WTC11 (cell line): ENCODE measurements at regions not wholly inside any gene's neighbourhood (a gene's known extent, or its start where the extent isn't known, plus 50 kb on each side); places are given as distances from the start of the nearest gene placed in this dataset.
A peak's percentile ranks its signal among the peaks of the same experiment; 100 is the strongest.

Experiments
- ATAC-seq: fragments of 200-7000 bp; cut with Tn5 transposase; 2 replicates; pipeline ENCODE4 v1.10.0; 2021; ENCODE audit warnings: mild to moderate bottlenecking, moderate library complexity
- CTCF ChIA-PET: fragments of 300-600 bp; sonication (Branson Sonifier 250); formaldehyde crosslinking; loops from one replicate; lab custom pipeline; 2021; ENCODE audit warnings: antibody characterized with exemption; lab: Charles Lee
- POLR2A ChIA-PET: fragments of 350-600 bp; sonication (Branson Sonifier 250); formaldehyde crosslinking; loops from one replicate; lab custom pipeline; 2021; ENCODE audit warnings: antibody characterized with exemption; lab: Charles Lee
- DNase-seq: peaks from one replicate; pipeline ENCODE4 v3.0.0; 2021; ENCODE audit warnings: low spot score
- H3K27ac Mint-ChIP-seq: 2 replicates; pipeline ENCODE4 v1.8.0; 2021; ENCODE audit warnings: mixed read lengths
- H3K27me3 Mint-ChIP-seq: 2 replicates; pipeline ENCODE4 v1.8.0; 2021; ENCODE audit warnings: low read depth, mild to moderate bottlenecking, moderate library complexity, mixed read lengths
- H3K36me3 Mint-ChIP-seq: 2 replicates; pipeline ENCODE4 v1.8.0; 2021; ENCODE audit warnings: mixed read lengths
- H3K4me1 Mint-ChIP-seq: 2 replicates; pipeline ENCODE4 v1.8.0; 2022; ENCODE audit warnings: mixed read lengths
- H3K4me3 Mint-ChIP-seq: 2 replicates; pipeline ENCODE4 v1.8.0; 2021; ENCODE audit warnings: mild to moderate bottlenecking, moderate library complexity, mixed read lengths
- H3K9me3 Mint-ChIP-seq: 2 replicates; pipeline ENCODE4 v1.8.0; 2021; ENCODE audit warnings: mixed read lengths
- ATF1 ChIP-seq: sonication (generic); formaldehyde crosslinking; IDR thresholded peaks from 2 replicates; pipeline ENCODE4 v1.8.1; 2023; ENCODE audit warnings: mild to moderate bottlenecking, moderate library complexity, missing genetic modification reagents
- E2F4 ChIP-seq: sonication (generic); formaldehyde crosslinking; IDR thresholded peaks from 2 replicates; pipeline ENCODE4 v1.8.1; 2022; ENCODE audit warnings: low read depth, mild to moderate bottlenecking, moderate library complexity, missing genetic modification reagents, borderline replicate concordance
- FOXJ3 ChIP-seq: sonication (generic); formaldehyde crosslinking; IDR thresholded peaks from 2 replicates; pipeline ENCODE4 v1.9.0; 2021; ENCODE audit warnings: missing genetic modification reagents, mild to moderate bottlenecking, borderline replicate concordance
- FOXK1 ChIP-seq: sonication (generic); formaldehyde crosslinking; IDR thresholded peaks from 2 replicates; pipeline ENCODE4 v1.8.0; 2022; ENCODE audit warnings: mild to moderate bottlenecking, moderate library complexity, missing genetic modification reagents
- GABPB1 ChIP-seq: sonication (generic); formaldehyde crosslinking; IDR thresholded peaks from 2 replicates; pipeline ENCODE4 v1.8.1; 2023; ENCODE audit warnings: mild to moderate bottlenecking, missing genetic modification reagents
- GTF2I ChIP-seq: fragments of 250-450 bp; sonication (Bioruptor Pico); conservative IDR thresholded peaks from 2 replicates; pipeline ENCODE4 v1.4.0; 2021; ENCODE audit warnings: mild to moderate bottlenecking
- HMGA2 ChIP-seq: fragments of 250-450 bp; sonication (Bioruptor Pico); IDR thresholded peaks from 2 replicates; pipeline ENCODE4 v1.4.0; 2021; ENCODE audit warnings: mild to moderate bottlenecking, moderate library complexity
- HMGXB4 ChIP-seq: sonication (generic); formaldehyde crosslinking; IDR thresholded peaks from 2 replicates; pipeline ENCODE4 v1.8.1; 2023; ENCODE audit warnings: mild to moderate bottlenecking, moderate library complexity, missing genetic modification reagents
- JUN ChIP-seq: sonication (generic); formaldehyde crosslinking; IDR thresholded peaks from 2 replicates; pipeline ENCODE4 v1.8.0; 2023; ENCODE audit warnings: mild to moderate bottlenecking, missing genetic modification reagents
- NR2C2 ChIP-seq: sonication (generic); formaldehyde crosslinking; IDR thresholded peaks from 2 replicates; pipeline ENCODE4 v1.8.0; 2022; ENCODE audit warnings: mild to moderate bottlenecking, missing genetic modification reagents
- PRRX2 ChIP-seq: fragments of 250-450 bp; sonication (Bioruptor Pico); IDR thresholded peaks from 2 replicates; pipeline ENCODE4 v1.8.0; 2021; ENCODE audit warnings: mild to moderate bottlenecking
- RELA ChIP-seq: sonication (generic); formaldehyde crosslinking; IDR thresholded peaks from 2 replicates; pipeline ENCODE4 v1.8.1; 2022; ENCODE audit warnings: missing genetic modification reagents, mild to moderate bottlenecking, borderline replicate concordance
- TEAD4 ChIP-seq: sonication (generic); formaldehyde crosslinking; IDR thresholded peaks from 2 replicates; pipeline ENCODE4 v1.8.0; 2022; ENCODE audit warnings: mild to moderate bottlenecking, missing genetic modification reagents
- ZNF423 ChIP-seq: fragments of 250-450 bp; sonication (Bioruptor Pico); IDR thresholded peaks from 2 replicates; pipeline ENCODE4 v2.1.2; 2022; ENCODE audit warnings: mild to moderate bottlenecking, moderate library complexity
- ZNF512 ChIP-seq: sonication (generic); formaldehyde crosslinking; IDR thresholded peaks from 2 replicates; pipeline ENCODE4 v1.8.1; 2022; ENCODE audit warnings: missing genetic modification reagents, borderline replicate concordance
- ZSCAN18 ChIP-seq: fragments of 250-450 bp; sonication (Bioruptor Pico); IDR thresholded peaks from 2 replicates; pipeline ENCODE4 v2.1.2; 2022; ENCODE audit warnings: mild to moderate bottlenecking, moderate library complexity
- TF ChIP-seq, protein P1 (sequence below): fragments of 250-450 bp; sonication (Bioruptor Pico); conservative IDR thresholded peaks from 2 replicates; pipeline ENCODE4 v1.9.0; 2021; ENCODE audit warnings: mild to moderate bottlenecking
- TF ChIP-seq, protein P2 (sequence below): fragments of 250-450 bp; sonication (Bioruptor Pico); IDR thresholded peaks from 2 replicates; pipeline ENCODE4 v1.9.0; 2021; ENCODE audit warnings: mild to moderate bottlenecking
- TF ChIP-seq, protein P3 (sequence below): sonication (generic); formaldehyde crosslinking; IDR thresholded peaks from 2 replicates; pipeline ENCODE4 v1.8.0; 2022; ENCODE audit warnings: mild to moderate bottlenecking, missing genetic modification reagents
- TF ChIP-seq, protein P4 (sequence below): sonication (generic); formaldehyde crosslinking; IDR thresholded peaks from 2 replicates; pipeline ENCODE4 v1.8.1; 2022; ENCODE audit warnings: mild to moderate bottlenecking, moderate library complexity, missing genetic modification reagents
- TF ChIP-seq, protein P5 (sequence below): sonication (generic); formaldehyde crosslinking; conservative IDR thresholded peaks from 2 replicates; pipeline ENCODE4 v1.8.1; 2023; ENCODE audit warnings: mild to moderate bottlenecking, low read depth, missing genetic modification reagents, moderate library complexity

DNA sequence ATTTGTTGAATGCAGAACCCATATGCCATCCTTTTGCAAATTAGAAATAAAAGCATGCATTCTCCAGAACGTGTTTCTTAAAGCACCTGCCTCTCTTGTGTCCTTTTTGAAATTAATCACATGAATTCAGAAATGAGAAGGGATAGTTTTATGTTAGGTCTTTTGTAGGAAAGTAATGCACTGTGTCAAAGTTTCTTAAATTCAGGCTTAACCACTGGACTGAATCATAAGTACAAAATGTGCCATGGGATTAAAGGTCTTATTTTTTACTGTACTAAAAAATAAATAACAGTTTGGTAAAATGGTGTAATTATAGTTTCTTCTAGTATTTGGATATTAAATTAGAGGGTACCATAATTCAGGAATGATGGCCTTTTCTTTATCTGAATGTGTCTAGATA lies 290.1 kb upstream of the USP25 start:
- H3K36me3 Mint-ChIP-seq = peaks cover 3% of the 10 kb centered on the region
- no peak for DNase-seq
- H3K9me3 Mint-ChIP-seq = peaks cover 5% of the 10 kb centered on the region
- peak overlapping the region; percentile 6; the same call in 1 of the 2 replicates for H3K27ac Mint-ChIP-seq
- TF ChIP-seq E2F4 = no peak
- no peak for TF ChIP-seq HMGA2 (CRISPR knock-in tag)
- no peak for TF ChIP-seq ZNF512 (CRISPR knock-in tag)
- no peak for ATAC-seq
- CTCF ChIA-PET = interaction anchor here (0.7 kb wide), 1 partner anchor 559 kb away, joined by 3 read pairs; no protein-coding TSS in a partner anchor
- no peak overlapping the region for H3K4me3 Mint-ChIP-seq
- H3K27me3 Mint-ChIP-seq = no peaks in the 10 kb centered on the region
- POLR2A ChIA-PET = no interaction called here
- peaks cover 51% of the 10 kb centered on the region for H3K4me1 Mint-ChIP-seq

- TF ChIP-seq, protein P1, sequence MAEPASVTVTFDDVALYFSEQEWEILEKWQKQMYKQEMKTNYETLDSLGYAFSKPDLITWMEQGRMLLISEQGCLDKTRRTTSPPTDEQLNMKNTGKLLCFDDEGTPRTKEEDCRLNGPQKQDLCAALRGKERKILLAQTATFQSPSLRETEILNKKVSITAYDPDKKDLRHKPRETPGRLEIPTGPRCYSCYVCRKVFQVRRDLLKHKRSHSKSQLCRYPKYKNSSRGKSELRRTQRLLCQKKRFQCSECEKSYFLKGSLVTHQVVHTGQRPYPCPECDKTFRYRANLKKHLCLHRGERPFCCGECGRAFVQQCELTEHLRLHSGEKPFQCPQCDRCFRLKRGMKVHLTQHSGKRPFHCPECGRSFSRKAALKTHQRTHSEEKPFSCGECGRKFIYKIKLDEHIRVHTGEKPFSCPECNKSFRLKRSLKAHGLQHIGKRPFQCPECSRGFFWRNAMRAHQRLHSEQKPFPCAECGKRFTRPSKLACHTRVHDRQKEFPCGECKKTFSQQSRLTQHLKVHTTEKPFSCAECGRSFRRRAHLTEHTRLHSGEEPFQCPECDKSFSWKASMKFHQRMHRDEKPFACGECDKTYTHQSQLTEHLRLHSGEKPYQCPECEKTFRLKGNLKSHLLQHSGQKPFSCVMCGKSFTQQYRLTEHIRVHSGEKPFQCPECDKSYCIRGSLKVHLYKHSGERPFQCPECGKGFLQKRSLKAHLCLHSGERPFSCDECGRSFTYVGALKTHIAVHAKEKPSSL = no peak
- TF ChIP-seq GTF2I = no peak
- TF ChIP-seq ZNF423 = no peak
- TF ChIP-seq NR2C2 = 0 out of 2 replicates have a peak, but pooled peaks have one; percentile 20
- TF ChIP-seq JUN (CRISPR knock-in tag) = no peak
- TF ChIP-seq GABPB1 = peak; percentile 64
- TF ChIP-seq ATF1 (CRISPR knock-in tag) = no peak
- Mint-ChIP-seq H3K9me3 (no peaks in the 10 kb centered on the region), H3K4me3 (no peak overlapping the region), H3K36me3 (no peaks in the 10 kb centered on the region), H3K4me1 (peaks cover 65% of the 10 kb centered on the region), H3K27ac (peak overlapping the region; percentile 21), H3K27me3 (no peaks in the 10 kb centered on the region)
- ATAC-seq (no peak), DNase-seq (no peak)
- CTCF ChIA-PET = interaction anchor here (0.5 to 1.2 kb wide), 2 partner anchors 42 to 295 kb away, joined by 3 read pairs; no protein-coding TSS in a partner anchor
- POLR2A ChIA-PET = no interaction called here
These were observed 288.7 kb upstream of the USP25 start for GRCh38 chr21:15441060-15441493.

DNA sequence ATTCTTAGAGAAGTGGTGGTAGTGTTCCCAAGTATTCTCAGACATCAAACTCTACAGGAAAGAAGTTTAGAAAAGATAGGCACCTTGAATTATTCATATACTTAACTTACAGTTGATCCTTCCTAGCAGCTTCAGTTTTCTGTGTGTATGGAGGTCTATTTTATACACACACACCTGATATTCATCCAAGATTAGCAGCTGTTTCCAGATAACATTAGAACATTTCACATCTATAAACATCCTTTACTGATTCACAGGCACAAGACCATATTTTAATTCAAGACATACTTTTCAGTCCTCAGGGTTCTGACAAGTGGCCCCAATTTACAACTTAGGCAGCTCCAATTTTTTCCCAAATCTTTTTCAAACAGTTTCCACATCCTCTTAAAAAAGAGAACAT lies 287.8 kb upstream of the USP25 start:
- H3K4me3 Mint-ChIP-seq = no peak overlapping the region
- no peak overlapping the region for H3K27ac Mint-ChIP-seq
- ChIA-PET POLR2A (no interaction called here), CTCF (no interaction called here)
- DNase-seq (no peak), ATAC-seq (no peak)
- peaks cover 67% of the 10 kb centered on the region for H3K4me1 Mint-ChIP-seq
- peaks cover 5% of the 10 kb centered on the region for H3K36me3 Mint-ChIP-seq
- peaks cover 3% of the 10 kb centered on the region for H3K9me3 Mint-ChIP-seq
- H3K27me3 Mint-ChIP-seq = no peaks in the 10 kb centered on the region
- TF ChIP-seq PRRX2 (no peak), HMGXB4 (no peak), FOXK1 (CRISPR knock-in tag) (no peak), FOXJ3 (no peak), RELA (CRISPR knock-in tag) (no peak), TEAD4 (CRISPR knock-in tag) (no peak), ZSCAN18 (CRISPR knock-in tag) (no peak)
- TF ChIP-seq, protein P2, sequence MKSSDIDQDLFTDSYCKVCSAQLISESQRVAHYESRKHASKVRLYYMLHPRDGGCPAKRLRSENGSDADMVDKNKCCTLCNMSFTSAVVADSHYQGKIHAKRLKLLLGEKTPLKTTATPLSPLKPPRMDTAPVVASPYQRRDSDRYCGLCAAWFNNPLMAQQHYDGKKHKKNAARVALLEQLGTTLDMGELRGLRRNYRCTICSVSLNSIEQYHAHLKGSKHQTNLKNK (CRISPR knock-in tag) = no peak
- TF ChIP-seq, protein P3, sequence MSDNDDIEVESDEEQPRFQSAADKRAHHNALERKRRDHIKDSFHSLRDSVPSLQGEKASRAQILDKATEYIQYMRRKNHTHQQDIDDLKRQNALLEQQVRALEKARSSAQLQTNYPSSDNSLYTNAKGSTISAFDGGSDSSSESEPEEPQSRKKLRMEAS (CRISPR knock-in tag) = no peak
- TF ChIP-seq, protein P4, sequence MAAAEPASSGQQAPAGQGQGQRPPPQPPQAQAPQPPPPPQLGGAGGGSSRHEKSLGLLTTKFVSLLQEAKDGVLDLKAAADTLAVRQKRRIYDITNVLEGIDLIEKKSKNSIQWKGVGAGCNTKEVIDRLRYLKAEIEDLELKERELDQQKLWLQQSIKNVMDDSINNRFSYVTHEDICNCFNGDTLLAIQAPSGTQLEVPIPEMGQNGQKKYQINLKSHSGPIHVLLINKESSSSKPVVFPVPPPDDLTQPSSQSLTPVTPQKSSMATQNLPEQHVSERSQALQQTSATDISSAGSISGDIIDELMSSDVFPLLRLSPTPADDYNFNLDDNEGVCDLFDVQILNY (CRISPR knock-in tag) = no peak
- TF ChIP-seq, protein P5, sequence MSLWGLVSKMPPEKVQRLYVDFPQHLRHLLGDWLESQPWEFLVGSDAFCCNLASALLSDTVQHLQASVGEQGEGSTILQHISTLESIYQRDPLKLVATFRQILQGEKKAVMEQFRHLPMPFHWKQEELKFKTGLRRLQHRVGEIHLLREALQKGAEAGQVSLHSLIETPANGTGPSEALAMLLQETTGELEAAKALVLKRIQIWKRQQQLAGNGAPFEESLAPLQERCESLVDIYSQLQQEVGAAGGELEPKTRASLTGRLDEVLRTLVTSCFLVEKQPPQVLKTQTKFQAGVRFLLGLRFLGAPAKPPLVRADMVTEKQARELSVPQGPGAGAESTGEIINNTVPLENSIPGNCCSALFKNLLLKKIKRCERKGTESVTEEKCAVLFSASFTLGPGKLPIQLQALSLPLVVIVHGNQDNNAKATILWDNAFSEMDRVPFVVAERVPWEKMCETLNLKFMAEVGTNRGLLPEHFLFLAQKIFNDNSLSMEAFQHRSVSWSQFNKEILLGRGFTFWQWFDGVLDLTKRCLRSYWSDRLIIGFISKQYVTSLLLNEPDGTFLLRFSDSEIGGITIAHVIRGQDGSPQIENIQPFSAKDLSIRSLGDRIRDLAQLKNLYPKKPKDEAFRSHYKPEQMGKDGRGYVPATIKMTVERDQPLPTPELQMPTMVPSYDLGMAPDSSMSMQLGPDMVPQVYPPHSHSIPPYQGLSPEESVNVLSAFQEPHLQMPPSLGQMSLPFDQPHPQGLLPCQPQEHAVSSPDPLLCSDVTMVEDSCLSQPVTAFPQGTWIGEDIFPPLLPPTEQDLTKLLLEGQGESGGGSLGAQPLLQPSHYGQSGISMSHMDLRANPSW (CRISPR knock-in tag) = no peak
